IMR-90 (cell line): ENCODE measurements at regions not wholly inside any gene's neighbourhood (a gene's known extent, or its start where the extent isn't known, plus 50 kb on each side); places are given as distances from the start of the nearest gene placed in this dataset.

Experiments used
- ATAC-seq: fragments of 200-7000 bp; cut with Tn5 transposase; 2 replicates; pipeline ENCODE4 v1.9.1; 2020; ENCODE audit warnings: low read depth, mild to moderate bottlenecking, moderate library complexity
- BruUV-seq: library from RNA; stranded (reverse); fragments of 400-500 nt; replicated peaks from 2 replicates; lab custom pipeline; 2021; lab: Mats Ljungman, UMichigan
- CTCF ChIA-PET: fragments of 300-600 bp; formaldehyde crosslinking; extraction: SDS; loops from one replicate; lab custom pipeline; 2021; ENCODE audit warnings: antibody characterized with exemption; lab: Yijun Ruan, JAX
- POLR2A ChIA-PET: fragments of 300-600 bp; sonication (Branson Sonifier 250); formaldehyde crosslinking; loops from one replicate; lab custom pipeline; 2022; ENCODE audit warnings: antibody characterized with exemption; ENCODE audit not compliant: unreplicated experiment; lab: Charles Lee
- DNase-seq: peaks from one replicate; pipeline ENCODE4 v3.0.0; 2013
- H2AFZ ChIP-seq: replicated peaks from 2 replicates; pipeline ENCODE3; 2013; ENCODE audit warnings: low read length, mild to moderate bottlenecking; ENCODE audit not compliant: poor library complexity
- H2AK5ac ChIP-seq: 2 replicates; pipeline ENCODE4 v1.6.1; 2013; ENCODE audit warnings: low read depth, low read length, inconsistent platforms
- H2AK9ac ChIP-seq: replicated peaks from 2 replicates; pipeline ENCODE3; 2013; ENCODE audit warnings: mild to moderate bottlenecking, low read depth, low read length, moderate library complexity; ENCODE audit not compliant: poor library complexity
- H2BK120ac ChIP-seq: 2 replicates; pipeline ENCODE4 v1.6.1; 2013; ENCODE audit warnings: low read depth, low read length, inconsistent platforms
- H2BK15ac ChIP-seq: 3 replicates; pipeline ENCODE4 v1.6.1; 2013; ENCODE audit warnings: low read depth, low read length, inconsistent platforms
- H2BK20ac ChIP-seq: 2 replicates; pipeline ENCODE4 v1.6.1; 2013; ENCODE audit warnings: low read depth, mild to moderate bottlenecking, inconsistent platforms, low read length, moderate library complexity
- H2BK5ac ChIP-seq: 2 replicates; pipeline ENCODE4 v1.6.1; 2013; ENCODE audit warnings: mild to moderate bottlenecking, low read depth, low read length, inconsistent platforms; ENCODE audit not compliant: poor library complexity, severe bottlenecking
- H3K14ac ChIP-seq: replicated peaks from 2 replicates; pipeline ENCODE4 v1.6.1; 2013; ENCODE audit warnings: low read depth, low read length, inconsistent platforms
- H3K18ac ChIP-seq: 2 replicates; pipeline ENCODE4 v1.6.1; 2013; ENCODE audit warnings: low read depth, low read length, control low read depth
- H3K23ac ChIP-seq: 2 replicates; pipeline ENCODE4 v1.6.1; 2013; ENCODE audit warnings: low read depth, low read length, inconsistent platforms
- H3K27ac ChIP-seq: 2 replicates; pipeline ENCODE4 v1.5.1; 2013; ENCODE audit warnings: mild to moderate bottlenecking, control low read depth, low read length; ENCODE audit not compliant: insufficient read depth
- H3K27me3 ChIP-seq: 2 replicates; pipeline ENCODE4 v1.6.1; 2013; ENCODE audit warnings: low read length; ENCODE audit not compliant: control insufficient read depth, insufficient read depth
- H3K36me3 ChIP-seq: 2 replicates; pipeline ENCODE4 v1.6.1; 2013; ENCODE audit warnings: low read length, mixed read lengths; ENCODE audit not compliant: control insufficient read depth, insufficient read depth
- H3K4ac ChIP-seq: 2 replicates; pipeline ENCODE4 v1.6.1; 2013; ENCODE audit warnings: low read depth, low read length, inconsistent platforms
- H3K4me1 ChIP-seq: 2 replicates; pipeline ENCODE4 v1.6.1; 2013; ENCODE audit warnings: low read length, mixed read lengths; ENCODE audit not compliant: control insufficient read depth, insufficient read depth
- H3K4me2 ChIP-seq: 2 replicates; pipeline ENCODE4 v1.6.1; 2013; ENCODE audit warnings: low read depth, mild to moderate bottlenecking, control low read depth, low read length, moderate library complexity
- H3K4me3 ChIP-seq: 2 replicates; pipeline ENCODE4 v1.5.1; 2013; ENCODE audit warnings: low read depth, mild to moderate bottlenecking, control low read depth, low read length, moderate library complexity; ENCODE audit not compliant: insufficient read depth
- H3K56ac ChIP-seq: 2 replicates; pipeline ENCODE4 v1.6.1; 2013; ENCODE audit warnings: low read length, inconsistent platforms; ENCODE audit not compliant: insufficient read depth; ENCODE audit errors: extremely low read depth
- H3K79me1 ChIP-seq, 2 experiments: 2 replicates each; pipeline ENCODE4 v1.6.1; 2013; ENCODE audit warnings: low read length in 2 of 2, inconsistent platforms in 1 of 2, low read depth in 1 of 2
- H3K9ac ChIP-seq: 2 replicates; pipeline ENCODE4 v1.6.1; 2013; ENCODE audit warnings: low read depth, low read length, control low read depth
- H3K9me1 ChIP-seq: 2 replicates; pipeline ENCODE4 v1.6.1; 2013; ENCODE audit warnings: low read length, inconsistent platforms; ENCODE audit not compliant: insufficient read depth
- H3K9me3 ChIP-seq: 2 replicates; pipeline ENCODE4 v1.6.1; 2013; ENCODE audit warnings: low read length; ENCODE audit not compliant: control insufficient read depth, insufficient read depth
- H4K20me1 ChIP-seq: 2 replicates; pipeline ENCODE4 v1.6.1; 2013; ENCODE audit warnings: low read length, inconsistent platforms; ENCODE audit not compliant: insufficient read depth
- H4K5ac ChIP-seq: 2 replicates; pipeline ENCODE4 v1.6.1; 2013; ENCODE audit warnings: mild to moderate bottlenecking, low read depth, low read length, control low read depth
- H4K8ac ChIP-seq, 2 experiments: 2 replicates each; pipeline ENCODE4 v1.6.1; 2013; ENCODE audit warnings: low read depth in 2 of 2, low read length in 2 of 2, control low read depth in 1 of 2, inconsistent platforms in 1 of 2
- H4K91ac ChIP-seq: 2 replicates; pipeline ENCODE4 v1.6.1; 2013; ENCODE audit warnings: low read depth, low read length, inconsistent platforms; ENCODE audit not compliant: insufficient read depth
- BHLHE40 ChIP-seq: fragments of 150-350 bp; IDR thresholded peaks from 2 replicates; pipeline ENCODE4 v1.6.1; 2016; ENCODE audit warnings: mild to moderate bottlenecking, low read depth, low read length
- CEBPB ChIP-seq: IDR thresholded peaks from 2 replicates; pipeline ENCODE4 v1.6.1; 2012; ENCODE audit warnings: low read depth, low read length, improper control_type of control experiment
- CHD1 ChIP-seq: IDR thresholded peaks from 2 replicates; pipeline ENCODE4 v1.6.1; 2012; ENCODE audit warnings: low read depth, low read length, improper control_type of control experiment
- CTCF ChIP-seq: conservative IDR thresholded peaks from 2 replicates; pipeline ENCODE4 v1.5.1; 2012; ENCODE audit warnings: mild to moderate bottlenecking, low read depth, low read length, improper control_type of control experiment
- FOS ChIP-seq: fragments of 150-350 bp; IDR thresholded peaks from 2 replicates; pipeline ENCODE4 v1.6.1; 2016; ENCODE audit warnings: low read depth, low read length
- MAFK ChIP-seq: IDR thresholded peaks from 2 replicates; pipeline ENCODE4 v1.6.1; 2012; ENCODE audit warnings: low read depth, low read length, improper control_type of control experiment
- MAZ ChIP-seq: IDR thresholded peaks from 2 replicates; pipeline ENCODE4 v1.6.1; 2012; ENCODE audit warnings: low read depth, mild to moderate bottlenecking, low read length, improper control_type of control experiment, moderate library complexity, borderline replicate concordance
- MXI1 ChIP-seq: IDR thresholded peaks from 2 replicates; pipeline ENCODE4 v1.6.1; 2012; ENCODE audit warnings: low read depth, mild to moderate bottlenecking, low read length, moderate library complexity, borderline replicate concordance
- NFE2L2 ChIP-seq: fragments of 150-350 bp; IDR thresholded peaks from 2 replicates; pipeline ENCODE4 v1.6.1; 2016; ENCODE audit warnings: low read depth, mild to moderate bottlenecking, low read length
- POLR2A ChIP-seq: IDR thresholded peaks from 2 replicates; pipeline ENCODE4 v1.6.1; 2012; ENCODE audit warnings: mild to moderate bottlenecking, low read depth, low read length
- RAD21 ChIP-seq: IDR thresholded peaks from 2 replicates; pipeline ENCODE4 v1.6.1; 2012; ENCODE audit warnings: low read length, improper control_type of control experiment
- RCOR1 ChIP-seq: IDR thresholded peaks from 2 replicates; pipeline ENCODE4 v1.6.1; 2012; ENCODE audit warnings: mild to moderate bottlenecking, low read length, improper control_type of control experiment; ENCODE audit not compliant: insufficient replicate concordance
- RFX5 ChIP-seq: IDR thresholded peaks from 2 replicates; pipeline ENCODE4 v1.8.0; 2012; ENCODE audit warnings: low read depth, mild to moderate bottlenecking, low read length, moderate library complexity
- SMC3 ChIP-seq: fragments of 150-350 bp; IDR thresholded peaks from 2 replicates; pipeline ENCODE4 v1.6.1; 2016; ENCODE audit warnings: low read depth, mild to moderate bottlenecking, antibody characterized with exemption, low read length, moderate library complexity
- USF2 ChIP-seq: fragments of 150-350 bp; IDR thresholded peaks from 2 replicates; pipeline ENCODE4 v1.6.1; 2017; ENCODE audit warnings: mild to moderate bottlenecking, antibody characterized with exemption, low read length, low read depth
- WGBS, 2 experiments: methylation state at CpG; one replicate each; pipeline versions ENCODE4 v1.1.5 to v1.1.7; 2013; ENCODE audit warnings: missing lambda C conversion rate in 2 of 2; ENCODE audit not compliant: insufficient read length in 1 of 2; ENCODE audit errors: extremely low coverage in 2 of 2; 5-methylcytosine and 5-hydroxymethylcytosine counted together
- dilution Hi-C: fragments of 300-500 bp; cut with HindIII; formaldehyde crosslinking; loops from one replicate; pipeline ENCODE4 v1.14.3; 2018; ENCODE audit warnings: low sequenced_read_pairs; ENCODE audit not compliant: unreplicated experiment
- in situ Hi-C: fragments of 300-500 bp; cut with MboI; formaldehyde crosslinking; loops from 3 replicates; pipeline ENCODE4 v1.14.3; 2019; ENCODE audit warnings: low sequenced_read_pairs, inconsistent platforms, mixed read lengths
- intact Hi-C: fragments of 100-400 bp; cut with micrococcal nuclease; formaldehyde crosslinking; loops from 2 replicates; pipeline ENCODE4 v1.10.0; 2022
- TF ChIP-seq, protein P1 (sequence below): fragments of 150-350 bp; IDR thresholded peaks from 2 replicates; pipeline ENCODE4 v1.6.1; 2016; ENCODE audit warnings: low read depth, mild to moderate bottlenecking, low read length, moderate library complexity, borderline replicate concordance

DNA sequence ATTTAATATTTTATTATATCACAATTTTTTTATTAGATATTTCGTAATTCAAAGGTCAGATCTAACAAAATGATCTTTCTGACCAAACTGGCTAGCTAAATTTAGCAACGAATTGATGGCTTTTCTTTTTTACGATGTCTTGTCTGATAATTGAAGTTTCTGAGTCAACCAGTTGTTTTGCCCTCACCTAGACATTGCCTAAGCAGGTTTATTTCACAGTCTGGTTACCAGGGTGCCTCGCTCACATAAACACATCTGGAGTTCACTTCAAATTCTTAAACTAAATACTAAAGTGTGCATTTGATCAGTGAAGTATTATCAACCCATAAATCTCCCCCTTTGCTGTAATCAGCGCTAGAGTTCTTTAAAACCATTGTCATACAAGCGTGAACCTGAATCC is 448.3 kb downstream of the TLE4 start:
- H3K79me1 ChIP-seq: no peaks in the 10 kb centered on the region
- no peak overlapping the region for H2BK20ac ChIP-seq
- no TSS peak for BruUV-seq
- H3K27ac ChIP-seq: no peak overlapping the region
- H3K9me3 ChIP-seq: no peaks in the 10 kb centered on the region
- dilution Hi-C loops (no loop called here), intact Hi-C loops (no loop called here), in situ Hi-C loops (no loop called here)
- H3K27me3 ChIP-seq: no peaks in the 10 kb centered on the region
- no peak overlapping the region for H3K18ac ChIP-seq
- H3K36me3 ChIP-seq: no peaks in the 10 kb centered on the region
- WGBS, 2 experiments: no CpG with 5 or more reads among the region's 6 CpGs
- H2BK120ac ChIP-seq: no peak overlapping the region
- no peak overlapping the region for H3K14ac ChIP-seq
- H4K8ac ChIP-seq: no peak overlapping the region
- CTCF ChIA-PET: interaction anchor here (0.6 kb wide), 1 partner anchor 184 kb away, joined by 6 read pairs; no protein-coding TSS in a partner anchor
- no peak overlapping the region for H3K4me2 ChIP-seq
- no peak overlapping the region for H3K56ac ChIP-seq
- no peak overlapping the region for H3K9ac ChIP-seq
- H3K4me1 ChIP-seq: no peaks in the 10 kb centered on the region
- H2AK5ac ChIP-seq: no peak overlapping the region
- no peak overlapping the region for H2AFZ ChIP-seq
- POLR2A ChIA-PET: no interaction called here
- no peak overlapping the region for H2BK15ac ChIP-seq
- 0 out of 2 replicates have a peak, but pooled peaks cover 2% of the 10 kb centered on the region for H3K9me1 ChIP-seq
- no peak for DNase-seq
- H4K20me1 ChIP-seq: no peaks in the 10 kb centered on the region
- no peak for ATAC-seq
- no peak overlapping the region for H2BK5ac ChIP-seq
- TF ChIP-seq BHLHE40: no peak
- TF ChIP-seq MXI1: no peak
- TF ChIP-seq CEBPB: no peak
- TF ChIP-seq CHD1: no peak
- TF ChIP-seq RFX5: no peak
- no peak for TF ChIP-seq NFE2L2
- TF ChIP-seq RAD21: no peak
- TF ChIP-seq CTCF: no peak
- TF ChIP-seq MAZ: no peak
- TF ChIP-seq FOS: no peak
- TF ChIP-seq SMC3: no peak
- TF ChIP-seq RCOR1: no peak
- TF ChIP-seq, protein P1, sequence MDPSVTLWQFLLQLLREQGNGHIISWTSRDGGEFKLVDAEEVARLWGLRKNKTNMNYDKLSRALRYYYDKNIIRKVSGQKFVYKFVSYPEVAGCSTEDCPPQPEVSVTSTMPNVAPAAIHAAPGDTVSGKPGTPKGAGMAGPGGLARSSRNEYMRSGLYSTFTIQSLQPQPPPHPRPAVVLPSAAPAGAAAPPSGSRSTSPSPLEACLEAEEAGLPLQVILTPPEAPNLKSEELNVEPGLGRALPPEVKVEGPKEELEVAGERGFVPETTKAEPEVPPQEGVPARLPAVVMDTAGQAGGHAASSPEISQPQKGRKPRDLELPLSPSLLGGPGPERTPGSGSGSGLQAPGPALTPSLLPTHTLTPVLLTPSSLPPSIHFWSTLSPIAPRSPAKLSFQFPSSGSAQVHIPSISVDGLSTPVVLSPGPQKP: no peak
- TF ChIP-seq POLR2A: no peak
- no peak for TF ChIP-seq MAFK
- TF ChIP-seq USF2: no peak
- no peak overlapping the region for H3K23ac ChIP-seq
- no peak overlapping the region for H3K4me3 ChIP-seq
- H4K5ac ChIP-seq: no peak overlapping the region
- H2AK9ac ChIP-seq: no peak overlapping the region
- H4K91ac ChIP-seq: no peak overlapping the region
- no peak overlapping the region for H3K4ac ChIP-seq
